ENCODE measurements at regions not wholly inside any gene's neighbourhood (a gene's known extent, or its start where the extent isn't known, plus 50 kb on each side); places are given as distances from the start of the nearest gene placed in this dataset.

- Histone ChIP-seq H3K4me2 (ENCODE audit: low read depth, low read length, poor library complexity, severe bottlenecking) (no peak overlapping the region), H3K9ac (ENCODE audit: low read length) (no peak overlapping the region), H3F3A (ENCODE audit: insufficient read depth) (no peaks in the 10 kb centered on the region), H3K27me3 (ENCODE audit: low read length) (no peaks in the 10 kb centered on the region), H3K79me2 (ENCODE audit: insufficient read depth, low read length) (no peaks in the 10 kb centered on the region), H2AFZ (ENCODE audit: low read depth, low read length, severe bottlenecking) (no peak overlapping the region), H3K9me3 (ENCODE audit: insufficient read depth, low read length) (no peaks in the 10 kb centered on the region), H3K4me3 (ENCODE audit: insufficient read depth, low read length, poor library complexity, severe bottlenecking) (no peak overlapping the region), H4K20me1 (ENCODE audit: low read depth, low read length) (no peaks in the 10 kb centered on the region), H3K36me3 (ENCODE audit: low read length) (no peaks in the 10 kb centered on the region), H3K27ac (ENCODE audit: low read depth, low read length) (no peak overlapping the region), H3K9me2 (replicated peaks; ENCODE audit: insufficient read depth, low read length) (no peaks in the 10 kb centered on the region)
- no peak for TF ChIP-seq CTCF (IDR thresholded peaks at IDR 0.05; ENCODE audit: insufficient read depth, low read length, poor library complexity, severe bottlenecking)
- TF ChIP-seq EZH2phosphoT487 (conservative IDR thresholded peaks at IDR 0.05; ENCODE audit: low read length): no peak
Measured at GRCh38 chr2:2701176-2701781, 370.2 kb upstream of the MYT1L start.

GRCh38 chr2:2699121-2699505 is 368.0 kb upstream of the MYT1L start:
- no peak overlapping the region for H3K9ac ChIP-seq (ENCODE audit: low read length)
- H3K4me3 ChIP-seq (ENCODE audit: insufficient read depth, low read length, poor library complexity, severe bottlenecking): no peak overlapping the region
- TF ChIP-seq EZH2phosphoT487 (conservative IDR thresholded peaks at IDR 0.05; ENCODE audit: low read length) (no peak), CTCF (IDR thresholded peaks at IDR 0.05; ENCODE audit: insufficient read depth, low read length, poor library complexity, severe bottlenecking) (no peak)
- H3F3A ChIP-seq (ENCODE audit: insufficient read depth): no peaks in the 10 kb centered on the region
- H3K36me3 ChIP-seq (ENCODE audit: low read length): no peaks in the 10 kb centered on the region
- no peak overlapping the region for H3K27ac ChIP-seq (ENCODE audit: low read depth, low read length)
- H3K79me2 ChIP-seq (ENCODE audit: insufficient read depth, low read length): no peaks in the 10 kb centered on the region
- no peaks in the 10 kb centered on the region for H4K20me1 ChIP-seq (ENCODE audit: low read depth, low read length)
- no peak overlapping the region for H3K4me2 ChIP-seq (ENCODE audit: low read depth, low read length, poor library complexity, severe bottlenecking)
- H3K27me3 ChIP-seq (ENCODE audit: low read length): no peaks in the 10 kb centered on the region
- no peaks in the 10 kb centered on the region for H3K9me3 ChIP-seq (ENCODE audit: insufficient read depth, low read length)
- H2AFZ ChIP-seq (ENCODE audit: low read depth, low read length, severe bottlenecking): no peak overlapping the region
- H3K9me2 ChIP-seq (replicated peaks; ENCODE audit: insufficient read depth, low read length): no peaks in the 10 kb centered on the region

- H3K9me3 ChIP-seq (ENCODE audit: insufficient read depth, low read length): no peaks in the 10 kb centered on the region
- no peaks in the 10 kb centered on the region for H3K27me3 ChIP-seq (ENCODE audit: low read length)
- no peak overlapping the region for H3K27ac ChIP-seq (ENCODE audit: low read depth, low read length)
- no peaks in the 10 kb centered on the region for H4K20me1 ChIP-seq (ENCODE audit: low read depth, low read length)
- H3K4me3 ChIP-seq (ENCODE audit: insufficient read depth, low read length, poor library complexity, severe bottlenecking): no peak overlapping the region
- H2AFZ ChIP-seq (ENCODE audit: low read depth, low read length, severe bottlenecking): no peak overlapping the region
- no peak for TF ChIP-seq EZH2phosphoT487 (conservative IDR thresholded peaks at IDR 0.05; ENCODE audit: low read length)
- TF ChIP-seq CTCF (IDR thresholded peaks at IDR 0.05; ENCODE audit: insufficient read depth, low read length, poor library complexity, severe bottlenecking): peak; percentile 15
- no peak overlapping the region for H3K4me2 ChIP-seq (ENCODE audit: low read depth, low read length, poor library complexity, severe bottlenecking)
- no peaks in the 10 kb centered on the region for H3K9me2 ChIP-seq (replicated peaks; ENCODE audit: insufficient read depth, low read length)
- H3K79me2 ChIP-seq (ENCODE audit: insufficient read depth, low read length): no peaks in the 10 kb centered on the region
- no peak overlapping the region for H3K9ac ChIP-seq (ENCODE audit: low read length)
- H3F3A ChIP-seq (ENCODE audit: insufficient read depth): no peaks in the 10 kb centered on the region
- H3K36me3 ChIP-seq (ENCODE audit: low read length): no peaks in the 10 kb centered on the region
Measured at GRCh38 chr2:2698182-2699120, 367.4 kb upstream of the MYT1L start.

All from SU-DHL-6 (cell line).